Karpas-422 (cell line): ENCODE measurements at regions not wholly inside any gene's neighbourhood (a gene's known extent, or its start where the extent isn't known, plus 50 kb on each side); places are given as distances from the start of the nearest gene placed in this dataset.
A peak's percentile ranks its signal among the peaks of the same experiment; 100 is the strongest.
"Not testable (repeated sequence)": the region's sequence is repeated elsewhere in the genome, so short reads cannot be mapped to it uniquely, and the experiment has no call there.

Source experiments
- DNase-seq: peaks from one replicate; pipeline ENCODE4 v3.0.0-alpha.2; 2015
- H2AFZ ChIP-seq: fragments of 200-600 bp; sonication (generic); 2 replicates; pipeline ENCODE4 v1.6.1; 2014; ENCODE audit warnings: antibody characterized with exemption, low read length, mixed read lengths
- H3K27ac ChIP-seq: fragments of 200-600 bp; sonication (generic); 2 replicates; pipeline ENCODE4 v1.5.1; 2014; ENCODE audit warnings: mild to moderate bottlenecking, low read length, moderate library complexity
- H3K27me3 ChIP-seq: fragments of 200-600 bp; sonication (generic); 2 replicates; pipeline ENCODE4 v1.6.1; 2014; ENCODE audit warnings: low read length, mixed read lengths
- H3K36me3 ChIP-seq: fragments of 200-600 bp; sonication (generic); 2 replicates; pipeline ENCODE4 v1.6.1; 2014; ENCODE audit warnings: low read length, mixed read lengths; ENCODE audit not compliant: insufficient read depth
- H3K4me1 ChIP-seq: fragments of 200-600 bp; sonication (generic); 2 replicates; pipeline ENCODE4 v1.6.1; 2014; ENCODE audit warnings: mild to moderate bottlenecking, low read length, mixed read lengths
- H3K4me2 ChIP-seq: fragments of 200-600 bp; sonication (generic); 2 replicates; pipeline ENCODE4 v1.6.1; 2014; ENCODE audit warnings: low read length, low read depth, mild to moderate bottlenecking; ENCODE audit not compliant: poor library complexity, severe bottlenecking
- H3K4me3 ChIP-seq: fragments of 200-600 bp; sonication (generic); 2 replicates; pipeline ENCODE4 v1.5.1; 2014; ENCODE audit warnings: mild to moderate bottlenecking, antibody characterized with exemption, low read length, mixed read lengths
- H3K79me2 ChIP-seq: fragments of 200-600 bp; sonication (generic); 2 replicates; pipeline ENCODE4 v1.6.1; 2014; ENCODE audit warnings: mild to moderate bottlenecking, low read length, mixed read lengths
- H3K9ac ChIP-seq: fragments of 200-600 bp; sonication (generic); 2 replicates; pipeline ENCODE4 v1.6.0; 2014; ENCODE audit warnings: low read length
- H3K9me2 ChIP-seq: fragments of 200-600 bp; sonication (generic), shearing (Covaris generic); replicated peaks from 2 replicates; pipeline ENCODE4 v1.6.0; 2014; ENCODE audit warnings: mild to moderate bottlenecking, low read length, moderate library complexity; ENCODE audit not compliant: insufficient read depth
- H3K9me3 ChIP-seq: fragments of 300-700, 200-600 bp; sonication (generic); 2 replicates; pipeline ENCODE4 v1.6.1; 2014; ENCODE audit warnings: low read length, mixed read lengths
- H4K20me1 ChIP-seq: fragments of 200-600 bp; sonication (generic); 2 replicates; pipeline ENCODE4 v1.6.1; 2014; ENCODE audit warnings: mild to moderate bottlenecking, antibody characterized with exemption, low read length, low read depth; ENCODE audit not compliant: insufficient read depth

GRCh38 chr2:60347781-60348180, 205.7 kb downstream of the BCL11A start:
- Histone ChIP-seq H3K36me3 (no peaks in the 10 kb centered on the region), H4K20me1 (no peaks in the 10 kb centered on the region), H3K79me2 (no peaks in the 10 kb centered on the region), H3K27ac (no peak overlapping the region), H3K4me3 (no peak overlapping the region), H3K4me1 (peaks cover 32% of the 10 kb centered on the region), H3K4me2 (no peak overlapping the region), H3K9ac (no peak overlapping the region), H3K9me2 (no peaks in the 10 kb centered on the region), H3K9me3 (no peaks in the 10 kb centered on the region), H2AFZ (no peak overlapping the region), H3K27me3 (no peaks in the 10 kb centered on the region)
- no peak for DNase-seq

- H3K9me2 ChIP-seq, H3K9ac ChIP-seq, H3K27me3 ChIP-seq, H3K36me3 ChIP-seq, DNase-seq, H3K9me3 ChIP-seq, H3K4me2 ChIP-seq, H4K20me1 ChIP-seq, H3K27ac ChIP-seq, H3K79me2 ChIP-seq, H2AFZ ChIP-seq, H3K4me3 ChIP-seq, H3K4me1 ChIP-seq: not testable (repeated sequence)
Measured at GRCh38 chr2:60342491-60342890, 211.0 kb downstream of the BCL11A start.

GRCh38 chr2:60341151-60341550, 212.3 kb downstream of the BCL11A start:
- H3K79me2 ChIP-seq: no peaks in the 10 kb centered on the region
- H3K4me1 ChIP-seq: peaks cover 15% of the 10 kb centered on the region
- H3K36me3 ChIP-seq: no peaks in the 10 kb centered on the region
- no peak overlapping the region for H2AFZ ChIP-seq
- H3K9ac ChIP-seq: no peak overlapping the region
- H3K27me3 ChIP-seq: no peaks in the 10 kb centered on the region
- no peak overlapping the region for H3K27ac ChIP-seq
- no peaks in the 10 kb centered on the region for H3K9me2 ChIP-seq
- H3K4me3 ChIP-seq: no peak overlapping the region
- no peaks in the 10 kb centered on the region for H3K9me3 ChIP-seq
- no peaks in the 10 kb centered on the region for H4K20me1 ChIP-seq
- no peak for DNase-seq
- no peak overlapping the region for H3K4me2 ChIP-seq

- DNase-seq: no peak
- no peaks in the 10 kb centered on the region for H3K9me2 ChIP-seq
Measured at GRCh38 chr2:60339286-60339685, 214.2 kb downstream of the BCL11A start.

GRCh38 chr2:60337142-60337497, 216.3 kb downstream of the BCL11A start:
- Histone ChIP-seq H3K9me2 (no peaks in the 10 kb centered on the region), H3K79me2 (no peaks in the 10 kb centered on the region), H3K4me1 (peaks cover 18% of the 10 kb centered on the region), H3K27ac (peak overlapping the region; percentile 52), H3K9ac (peak overlapping the region; percentile 18; the same call in 1 of the 2 replicates), H3K9me3 (no peaks in the 10 kb centered on the region), H2AFZ (peak overlapping the region; percentile 36), H4K20me1 (no peaks in the 10 kb centered on the region), H3K36me3 (no peaks in the 10 kb centered on the region), H3K4me3 (no peak overlapping the region), H3K27me3 (no peaks in the 10 kb centered on the region), H3K4me2 (peak overlapping the region; percentile 36)
- peak; percentile 71 for DNase-seq

More at GRCh38 chr2:60339286-60339685, 214.2 kb downstream of the BCL11A start:
- no peaks in the 10 kb centered on the region for H4K20me1 ChIP-seq
- H2AFZ ChIP-seq: no peak overlapping the region
- no peaks in the 10 kb centered on the region for H3K79me2 ChIP-seq
- no peaks in the 10 kb centered on the region for H3K36me3 ChIP-seq
- peaks cover 18% of the 10 kb centered on the region for H3K4me1 ChIP-seq
- no peaks in the 10 kb centered on the region for H3K9me3 ChIP-seq
- H3K27ac ChIP-seq: no peak overlapping the region
- H3K4me2 ChIP-seq: no peak overlapping the region
- no peak overlapping the region for H3K4me3 ChIP-seq
- no peaks in the 10 kb centered on the region for H3K27me3 ChIP-seq
- H3K9ac ChIP-seq: no peak overlapping the region

- Histone ChIP-seq H2AFZ (peak overlapping the region; percentile 36), H3K4me3 (no peak overlapping the region), H3K9me3 (no peaks in the 10 kb centered on the region), H3K9ac (peak overlapping the region; percentile 18), H3K36me3 (no peaks in the 10 kb centered on the region), H3K27me3 (no peaks in the 10 kb centered on the region), H4K20me1 (no peaks in the 10 kb centered on the region), H3K79me2 (no peaks in the 10 kb centered on the region), H3K4me2 (peak overlapping the region; percentile 36), H3K9me2 (no peaks in the 10 kb centered on the region), H3K4me1 (peaks cover 18% of the 10 kb centered on the region), H3K27ac (peak overlapping the region; percentile 52)
- DNase-seq: peak; percentile 69
Measured at GRCh38 chr2:60336442-60337141, 216.9 kb downstream of the BCL11A start.

GRCh38 chr2:60335533-60336237, 217.8 kb downstream of the BCL11A start:
- H3K27me3 ChIP-seq: no peaks in the 10 kb centered on the region
- H4K20me1 ChIP-seq: no peaks in the 10 kb centered on the region
- H3K4me2 ChIP-seq: no peak overlapping the region
- peaks cover 18% of the 10 kb centered on the region for H3K4me1 ChIP-seq
- no peaks in the 10 kb centered on the region for H3K9me3 ChIP-seq
- H3K36me3 ChIP-seq: no peaks in the 10 kb centered on the region
- no peak overlapping the region for H3K27ac ChIP-seq
- no peak overlapping the region for H3K9ac ChIP-seq
- no peak overlapping the region for H2AFZ ChIP-seq
- DNase-seq: no peak
- no peaks in the 10 kb centered on the region for H3K79me2 ChIP-seq
- H3K4me3 ChIP-seq: no peak overlapping the region
- H3K9me2 ChIP-seq: no peaks in the 10 kb centered on the region

GRCh38 chr2:60334610-60335009, 218.8 kb downstream of the BCL11A start:
- Histone ChIP-seq H3K9ac (no peak overlapping the region), H3K9me2 (no peaks in the 10 kb centered on the region), H3K4me3 (no peak overlapping the region), H4K20me1 (no peaks in the 10 kb centered on the region), H2AFZ (no peak overlapping the region), H3K4me1 (peaks cover 18% of the 10 kb centered on the region), H3K9me3 (no peaks in the 10 kb centered on the region), H3K27me3 (no peaks in the 10 kb centered on the region), H3K36me3 (no peaks in the 10 kb centered on the region), H3K27ac (no peak overlapping the region), H3K4me2 (no peak overlapping the region), H3K79me2 (no peaks in the 10 kb centered on the region)
- DNase-seq: no peak
